HG03342 (cell line): ENCODE measurements at regions not wholly inside any gene's neighbourhood (a gene's known extent, or its start where the extent isn't known, plus 50 kb on each side); places are given as distances from the start of the nearest gene placed in this dataset.
"Not testable (repeated sequence)": the region's sequence is repeated elsewhere in the genome, so short reads cannot be mapped to it uniquely, and the experiment has no call there.

Source experiments
- ATAC-seq: cut with Tn5 transposase; IDR thresholded peaks from one replicate; pipeline ENCODE4 v1.9.1; 2021; ENCODE audit warnings: mild to moderate bottlenecking, moderate library complexity; ENCODE audit not compliant: unreplicated experiment

- ATAC-seq, result no peak
Measured at GRCh38 chr2:183782436-183782835, 658.2 kb downstream of the NUP35 start.

- ATAC-seq, result not testable (repeated sequence)
Measured at GRCh38 chr2:183788796-183789195, 664.6 kb downstream of the NUP35 start.

GRCh38 chr2:183792165-183792924 lies 668.1 kb downstream of the NUP35 start:
- not testable (repeated sequence) for ATAC-seq

- ATAC-seq, result no peak
Measured at GRCh38 chr2:183798535-183798934, 674.3 kb downstream of the NUP35 start.

GRCh38 chr2:183799761-183800160 lies 675.5 kb downstream of the NUP35 start:
- no peak for ATAC-seq

- no peak for ATAC-seq
Measured at GRCh38 chr2:183803596-183803995, 679.4 kb downstream of the NUP35 start.

- no peak for ATAC-seq
Measured at GRCh38 chr2:183807870-183808269, 683.6 kb downstream of the NUP35 start.

- ATAC-seq, result no peak
Measured at GRCh38 chr2:183809404-183809803, 685.2 kb downstream of the NUP35 start.

GRCh38 chr2:183811281-183811680 lies 687.0 kb downstream of the NUP35 start:
- ATAC-seq, result no peak

GRCh38 chr2:183812091-183812490 lies 687.8 kb downstream of the NUP35 start:
- no peak for ATAC-seq

GRCh38 chr2:183825710-183826109 lies 701.5 kb downstream of the NUP35 start:
- ATAC-seq, result no peak

GRCh38 chr2:183829931-183830330 lies 705.7 kb downstream of the NUP35 start:
- ATAC-seq, result no peak

GRCh38 chr2:183837157-183837556 lies 712.9 kb downstream of the NUP35 start:
- no peak for ATAC-seq

GRCh38 chr2:183838295-183838694 lies 714.1 kb downstream of the NUP35 start:
- ATAC-seq, result no peak

- no peak for ATAC-seq
Measured at GRCh38 chr2:183840061-183840584, 715.9 kb downstream of the NUP35 start.

- not testable (repeated sequence) for ATAC-seq
Measured at GRCh38 chr2:183849826-183850225, 725.6 kb downstream of the NUP35 start.

GRCh38 chr2:183859129-183859528 lies 734.9 kb downstream of the NUP35 start:
- ATAC-seq, result no peak

GRCh38 chr2:183866666-183867065 lies 731.7 kb upstream of the ZNF804A start:
- ATAC-seq, result no peak

GRCh38 chr2:183867206-183867605 lies 731.1 kb upstream of the ZNF804A start:
- no peak for ATAC-seq

- no peak for ATAC-seq
Measured at GRCh38 chr2:183868153-183868552, 730.2 kb upstream of the ZNF804A start.

GRCh38 chr2:183868707-183869106 lies 729.6 kb upstream of the ZNF804A start:
- ATAC-seq, result peak; percentile 52

GRCh38 chr2:183872131-183872530 lies 726.2 kb upstream of the ZNF804A start:
- ATAC-seq, result no peak

GRCh38 chr2:183881978-183882377 lies 716.4 kb upstream of the ZNF804A start:
- ATAC-seq, result no peak
